ENCODE measurements at regions not wholly inside any gene's neighbourhood (a gene's known extent, or its start where the extent isn't known, plus 50 kb on each side); places are given as distances from the start of the nearest gene placed in this dataset.
A peak's percentile ranks its signal among the peaks of the same experiment; 100 is the strongest.

- TF ChIP-seq ZNF232 (CRISPR knock-in tag; IDR thresholded peaks at IDR 0.05) (no peak), HOMEZ (CRISPR knock-in tag; IDR thresholded peaks at IDR 0.05) (no peak), ARID2 (IDR thresholded peaks at IDR 0.05) (no peak), ZNF146 (CRISPR knock-in tag; IDR thresholded peaks at IDR 0.05; ENCODE audit: unreplicated experiment) (no peak), KLF6 (CRISPR knock-in tag; IDR thresholded peaks at IDR 0.05; ENCODE audit: borderline replicate concordance) (no peak), MTF1 (CRISPR knock-in tag; IDR thresholded peaks at IDR 0.05; ENCODE audit: borderline replicate concordance) (no peak), HEY1 (CRISPR knock-in tag; IDR thresholded peaks at IDR 0.05; ENCODE audit: borderline replicate concordance) (no peak; the same call in 1 of the 2 replicates), ATF4 (CRISPR knock-in tag; IDR thresholded peaks at IDR 0.05) (peak; percentile 88), FOXK2 (conservative IDR thresholded peaks at IDR 0.05 in 1 of 2, IDR thresholded peaks at IDR 0.05 in 1 of 2; ENCODE audit: low read depth in 2 of 2) (peak; percentile 90), C11orf30 (IDR thresholded peaks at IDR 0.05; ENCODE audit: low read depth) (peak; percentile 75), TAL1 (IDR thresholded peaks at IDR 0.05) (peak; percentile 85)
Observed at GRCh38 chr18:55732227-55733106, 144.5 kb upstream of the TCF4 start (continued).
